ENCODE measurements at regions not wholly inside any gene's neighbourhood (a gene's known extent, or its start where the extent isn't known, plus 50 kb on each side); places are given as distances from the start of the nearest gene placed in this dataset.

DNA sequence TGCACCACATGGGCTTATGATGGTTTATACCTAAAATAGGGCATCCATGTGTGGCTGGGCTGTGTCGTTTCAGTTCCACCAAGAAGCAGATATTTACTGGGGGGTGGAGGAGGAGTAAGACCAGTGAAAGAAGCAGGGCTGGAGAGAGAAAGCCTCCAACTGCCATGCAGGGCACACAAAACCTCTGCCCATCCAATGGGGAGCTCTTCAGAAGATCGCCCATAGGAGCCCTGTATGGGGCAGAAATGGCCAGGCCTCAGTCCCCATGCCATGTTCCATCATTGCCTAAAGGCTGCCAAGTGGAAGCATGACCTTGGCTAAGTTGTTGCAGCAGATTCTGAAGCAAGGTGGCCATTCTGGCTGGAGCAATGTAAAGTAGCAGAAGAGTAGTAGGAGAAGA lies 277.0 kb downstream of the MEX3B start:
- Histone ChIP-seq H3K36me3 (ENCODE audit: control insufficient read depth, insufficient read depth, low read length) (no peaks in the 10 kb centered on the region), H3K9me3 (replicated peaks; ENCODE audit: control insufficient read depth, insufficient read depth, low read depth, low read length) (no peaks in the 10 kb centered on the region), H4K20me1 (replicated peaks; ENCODE audit: control insufficient read depth, insufficient read depth, low read length) (no peaks in the 10 kb centered on the region), H3K4me2 (ENCODE audit: insufficient read depth, low read length) (no peak overlapping the region), H3K4me3 (no peak overlapping the region), H3K4me1 (replicated peaks in 1 of 2; ENCODE audit: control insufficient read depth in 2 of 2, insufficient read depth in 2 of 2, low read length in 2 of 2) (no peaks in the 10 kb centered on the region), H3K9me1 (ENCODE audit: control insufficient read depth, insufficient read depth, low read length) (no peaks in the 10 kb centered on the region), H3K9ac (ENCODE audit: insufficient read depth in 1 of 2, low read depth in 2 of 2, low read length in 2 of 2) (no peak overlapping the region), H3K27me3 (ENCODE audit: control insufficient read depth in 2 of 2, insufficient read depth in 2 of 2, low read length in 2 of 2) (no peaks in the 10 kb centered on the region), H2AFZ (ENCODE audit: low read depth, low read length) (no peak overlapping the region), H3K79me2 (ENCODE audit: control insufficient read depth, insufficient read depth, low read length) (no peaks in the 10 kb centered on the region), H3K27ac (ENCODE audit: extremely low read depth, low read depth, low read length) (no peak overlapping the region)
- intact Hi-C loops (cut with micrococcal nuclease) = no loop called here
- ChIA-PET CTCF (ENCODE audit: low intra/inter-chr PET ratio) (no interaction called here), POLR2A (no interaction called here)
- DNase-seq (ENCODE audit: extremely low read depth in 1 of 4, low spot score in 3 of 4) (no peak), FAIRE-seq (no peak), ATAC-seq (no peak)
- 4% methylated on average over 2 of the region's 2 CpGs for WGBS (ENCODE audit: insufficient coverage, low coverage, missing lambda C conversion rate)
- TF ChIP-seq HOMEZ (CRISPR knock-in tag; IDR thresholded peaks at IDR 0.05) = no peak
- TF ChIP-seq, protein P1, sequence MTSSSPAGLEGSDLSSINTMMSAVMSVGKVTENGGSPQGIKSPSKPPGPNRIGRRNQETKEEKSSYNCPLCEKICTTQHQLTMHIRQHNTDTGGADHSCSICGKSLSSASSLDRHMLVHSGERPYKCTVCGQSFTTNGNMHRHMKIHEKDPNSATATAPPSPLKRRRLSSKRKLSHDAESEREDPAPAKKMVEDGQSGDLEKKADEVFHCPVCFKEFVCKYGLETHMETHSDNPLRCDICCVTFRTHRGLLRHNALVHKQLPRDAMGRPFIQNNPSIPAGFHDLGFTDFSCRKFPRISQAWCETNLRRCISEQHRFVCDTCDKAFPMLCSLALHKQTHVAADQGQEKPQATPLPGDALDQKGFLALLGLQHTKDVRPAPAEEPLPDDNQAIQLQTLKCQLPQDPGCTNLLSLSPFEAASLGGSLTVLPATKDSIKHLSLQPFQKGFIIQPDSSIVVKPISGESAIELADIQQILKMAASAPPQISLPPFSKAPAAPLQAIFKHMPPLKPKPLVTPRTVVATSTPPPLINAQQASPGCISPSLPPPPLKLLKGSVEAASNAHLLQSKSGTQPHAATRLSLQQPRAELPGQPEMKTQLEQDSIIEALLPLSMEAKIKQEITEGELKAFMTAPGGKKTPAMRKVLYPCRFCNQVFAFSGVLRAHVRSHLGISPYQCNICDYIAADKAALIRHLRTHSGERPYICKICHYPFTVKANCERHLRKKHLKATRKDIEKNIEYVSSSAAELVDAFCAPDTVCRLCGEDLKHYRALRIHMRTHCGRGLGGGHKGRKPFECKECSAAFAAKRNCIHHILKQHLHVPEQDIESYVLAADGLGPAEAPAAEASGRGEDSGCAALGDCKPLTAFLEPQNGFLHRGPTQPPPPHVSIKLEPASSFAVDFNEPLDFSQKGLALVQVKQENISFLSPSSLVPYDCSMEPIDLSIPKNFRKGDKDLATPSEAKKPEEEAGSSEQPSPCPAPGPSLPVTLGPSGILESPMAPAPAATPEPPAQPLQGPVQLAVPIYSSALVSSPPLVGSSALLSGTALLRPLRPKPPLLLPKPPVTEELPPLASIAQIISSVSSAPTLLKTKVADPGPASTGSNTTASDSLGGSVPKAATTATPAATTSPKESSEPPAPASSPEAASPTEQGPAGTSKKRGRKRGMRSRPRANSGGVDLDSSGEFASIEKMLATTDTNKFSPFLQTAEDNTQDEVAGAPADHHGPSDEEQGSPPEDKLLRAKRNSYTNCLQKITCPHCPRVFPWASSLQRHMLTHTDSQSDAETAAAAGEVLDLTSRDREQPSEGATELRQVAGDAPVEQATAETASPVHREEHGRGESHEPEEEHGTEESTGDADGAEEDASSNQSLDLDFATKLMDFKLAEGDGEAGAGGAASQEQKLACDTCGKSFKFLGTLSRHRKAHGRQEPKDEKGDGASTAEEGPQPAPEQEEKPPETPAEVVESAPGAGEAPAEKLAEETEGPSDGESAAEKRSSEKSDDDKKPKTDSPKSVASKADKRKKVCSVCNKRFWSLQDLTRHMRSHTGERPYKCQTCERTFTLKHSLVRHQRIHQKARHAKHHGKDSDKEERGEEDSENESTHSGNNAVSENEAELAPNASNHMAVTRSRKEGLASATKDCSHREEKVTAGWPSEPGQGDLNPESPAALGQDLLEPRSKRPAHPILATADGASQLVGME (CRISPR knock-in tag; IDR thresholded peaks at IDR 0.05) = no peak
- no TSS peak for BruUV-seq (replicated peaks)
- in situ Hi-C loops (cut with MboI) = no loop called here
